ENCODE measurements at regions not wholly inside any gene's neighbourhood (a gene's known extent, or its start where the extent isn't known, plus 50 kb on each side); places are given as distances from the start of the nearest gene placed in this dataset.

GRCh38 chr15:46277451-46277850, 642.6 kb downstream of the SQOR start:
- H3K27ac ChIP-seq (ENCODE audit: low read depth, low read length, poor library complexity, severe bottlenecking): no peak overlapping the region
- no TSS peak for BruUV-seq (replicated peaks)
- TF ChIP-seq EZH2 (IDR thresholded peaks at IDR 0.05; ENCODE audit: borderline replicate concordance, low read depth, low read length, poor library complexity, severe bottlenecking) (no peak), CTCF (conservative IDR thresholded peaks at IDR 0.05; ENCODE audit: low read depth, low read length) (no peak)
- peaks cover 11% of the 10 kb centered on the region for H3K27me3 ChIP-seq (replicated peaks; ENCODE audit: insufficient read depth, low read depth, low read length, poor library complexity)
- H3K4me3 ChIP-seq (ENCODE audit: low read depth, low read length, poor library complexity, severe bottlenecking): no peak overlapping the region
- no peaks in the 10 kb centered on the region for H3K4me1 ChIP-seq (ENCODE audit: insufficient read depth, low read length, poor library complexity, severe bottlenecking)
- DNase-seq (ENCODE audit: low spot score): no peak
- intact Hi-C loops (cut with micrococcal nuclease; ENCODE audit: unreplicated experiment): no loop called here
- no peaks in the 10 kb centered on the region for H3K36me3 ChIP-seq (ENCODE audit: insufficient read depth, low read length, poor library complexity, severe bottlenecking)
- POLR2A ChIA-PET (ENCODE audit: low non-redundant PET): no interaction called here
- CTCF ChIA-PET: no interaction called here
- no peaks in the 10 kb centered on the region for H3K9me3 ChIP-seq (ENCODE audit: low read depth, low read length, poor library complexity, severe bottlenecking)

DNA sequence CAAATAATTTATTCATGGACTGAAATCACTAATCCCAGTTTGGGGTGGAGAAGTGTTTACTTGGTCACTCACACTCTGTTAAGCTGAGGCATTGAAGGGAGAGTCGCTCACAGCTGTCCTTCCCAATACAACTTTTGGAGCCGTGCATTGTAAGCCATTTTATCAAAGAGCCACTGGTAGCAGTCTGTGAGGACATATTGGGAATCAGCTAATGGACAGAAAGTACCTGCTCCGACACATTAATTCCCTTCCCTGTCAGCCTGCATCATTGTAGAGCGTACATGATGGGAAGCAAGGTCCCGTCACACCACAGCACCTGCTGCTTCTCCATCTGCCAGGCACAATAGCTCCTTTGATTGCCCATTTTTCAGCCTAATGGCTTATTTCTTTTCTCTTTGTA, 643.2 kb downstream of the SQOR start:
- no peak overlapping the region for H3K4me3 ChIP-seq (ENCODE audit: low read depth, low read length, poor library complexity, severe bottlenecking)
- H3K27ac ChIP-seq (ENCODE audit: low read depth, low read length, poor library complexity, severe bottlenecking): no peak overlapping the region
- no peak for TF ChIP-seq EZH2 (IDR thresholded peaks at IDR 0.05; ENCODE audit: borderline replicate concordance, low read depth, low read length, poor library complexity, severe bottlenecking)
- no peak for TF ChIP-seq CTCF (conservative IDR thresholded peaks at IDR 0.05; ENCODE audit: low read depth, low read length)
- ChIA-PET POLR2A (ENCODE audit: low non-redundant PET) (no interaction called here), CTCF (no interaction called here)
- H3K36me3 ChIP-seq (ENCODE audit: insufficient read depth, low read length, poor library complexity, severe bottlenecking): no peaks in the 10 kb centered on the region
- H3K9me3 ChIP-seq (ENCODE audit: low read depth, low read length, poor library complexity, severe bottlenecking): no peaks in the 10 kb centered on the region
- no peaks in the 10 kb centered on the region for H3K4me1 ChIP-seq (ENCODE audit: insufficient read depth, low read length, poor library complexity, severe bottlenecking)
- peaks cover 11% of the 10 kb centered on the region for H3K27me3 ChIP-seq (replicated peaks; ENCODE audit: insufficient read depth, low read depth, low read length, poor library complexity)
- intact Hi-C loops (cut with micrococcal nuclease; ENCODE audit: unreplicated experiment): no loop called here
- BruUV-seq (replicated peaks): no TSS peak
- DNase-seq (ENCODE audit: low spot score): no peak

GRCh38 chr15:46278486-46279090, 643.8 kb downstream of the SQOR start:
- CTCF ChIA-PET: no interaction called here
- H3K36me3 ChIP-seq (ENCODE audit: insufficient read depth, low read length, poor library complexity, severe bottlenecking): no peaks in the 10 kb centered on the region
- no peak for DNase-seq (ENCODE audit: low spot score)
- no peaks in the 10 kb centered on the region for H3K4me1 ChIP-seq (ENCODE audit: insufficient read depth, low read length, poor library complexity, severe bottlenecking)
- no peak overlapping the region for H3K4me3 ChIP-seq (ENCODE audit: low read depth, low read length, poor library complexity, severe bottlenecking)
- TF ChIP-seq EZH2 (IDR thresholded peaks at IDR 0.05; ENCODE audit: borderline replicate concordance, low read depth, low read length, poor library complexity, severe bottlenecking): no peak
- TF ChIP-seq CTCF (conservative IDR thresholded peaks at IDR 0.05; ENCODE audit: low read depth, low read length): no peak
- H3K27ac ChIP-seq (ENCODE audit: low read depth, low read length, poor library complexity, severe bottlenecking): no peak overlapping the region
- no TSS peak for BruUV-seq (replicated peaks)
- intact Hi-C loops (cut with micrococcal nuclease; ENCODE audit: unreplicated experiment): no loop called here
- POLR2A ChIA-PET (ENCODE audit: low non-redundant PET): no interaction called here
- peaks cover 11% of the 10 kb centered on the region for H3K27me3 ChIP-seq (replicated peaks; ENCODE audit: insufficient read depth, low read depth, low read length, poor library complexity)
- H3K9me3 ChIP-seq (ENCODE audit: low read depth, low read length, poor library complexity, severe bottlenecking): no peaks in the 10 kb centered on the region
